ENCODE measurements at regions not wholly inside any gene's neighbourhood (a gene's known extent, or its start where the extent isn't known, plus 50 kb on each side); places are given as distances from the start of the nearest gene placed in this dataset.

GRCh38 chr1:166221316-166221715 is 54.5 kb upstream of the FAM78B start:
- DNase-seq (ENCODE audit: low spot score), result no peak

- DNase-seq (ENCODE audit: low spot score), result no peak
These were observed 67.1 kb upstream of the FAM78B start for GRCh38 chr1:166233750-166234366.

GRCh38 chr1:166235728-166236127 is 68.9 kb upstream of the FAM78B start:
- DNase-seq (ENCODE audit: low spot score), result no peak

DNA sequence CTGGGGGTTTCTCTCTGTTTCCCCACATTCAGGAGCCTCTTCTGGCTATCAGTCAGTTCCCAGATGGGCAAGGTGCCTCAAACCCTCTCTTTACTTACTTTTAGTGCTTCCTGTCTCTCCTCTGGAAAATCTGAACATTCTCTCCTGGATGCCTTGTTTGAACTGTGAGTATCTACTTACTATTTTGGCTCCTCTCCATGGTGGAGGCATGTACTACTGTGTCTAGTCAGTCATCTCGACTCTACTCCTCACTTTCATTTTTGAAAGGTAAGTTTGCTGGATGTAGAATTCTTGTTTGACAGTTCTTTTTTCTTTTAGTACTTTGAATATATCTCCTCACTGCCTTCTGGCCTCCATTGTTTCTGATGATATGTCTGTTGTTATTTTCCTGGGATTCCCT is 70.9 kb upstream of the FAM78B start:
- DNase-seq (ENCODE audit: low spot score), result no peak

DNA sequence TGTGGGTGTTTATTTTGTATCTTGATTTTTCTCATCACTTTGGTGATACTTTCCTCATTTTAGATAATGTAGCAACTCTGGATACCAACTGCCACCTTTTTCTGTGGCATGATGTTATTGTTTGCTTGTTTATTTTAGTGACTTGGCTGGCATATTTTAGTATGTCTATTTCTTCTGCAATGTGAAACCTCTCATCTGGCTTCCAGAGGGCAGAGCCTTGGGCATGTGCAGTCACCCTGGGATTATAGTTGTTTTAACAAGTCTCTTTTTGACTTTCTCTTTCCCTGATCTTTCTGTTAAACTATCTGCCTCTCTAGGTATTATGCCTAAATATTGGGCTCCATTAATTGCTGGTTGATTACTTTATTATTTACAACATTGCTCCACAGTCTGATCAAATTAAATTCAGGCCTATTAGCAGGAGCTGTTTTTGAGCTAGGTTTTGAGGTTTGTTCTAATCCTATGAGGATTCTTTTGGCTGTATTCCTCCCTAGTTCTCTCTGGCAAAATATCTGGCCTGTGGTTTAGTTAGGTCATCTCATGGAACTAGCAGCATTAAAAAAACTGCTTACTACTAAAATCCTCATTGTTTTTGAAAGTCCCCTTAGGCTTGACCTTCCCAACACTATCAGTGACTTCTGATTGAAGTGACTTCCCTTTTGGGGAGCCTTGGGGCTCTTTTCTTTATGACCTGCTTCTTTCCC is 86.4 kb upstream of the FAM78B start:
- DNase-seq (ENCODE audit: low spot score), result no peak

DNA sequence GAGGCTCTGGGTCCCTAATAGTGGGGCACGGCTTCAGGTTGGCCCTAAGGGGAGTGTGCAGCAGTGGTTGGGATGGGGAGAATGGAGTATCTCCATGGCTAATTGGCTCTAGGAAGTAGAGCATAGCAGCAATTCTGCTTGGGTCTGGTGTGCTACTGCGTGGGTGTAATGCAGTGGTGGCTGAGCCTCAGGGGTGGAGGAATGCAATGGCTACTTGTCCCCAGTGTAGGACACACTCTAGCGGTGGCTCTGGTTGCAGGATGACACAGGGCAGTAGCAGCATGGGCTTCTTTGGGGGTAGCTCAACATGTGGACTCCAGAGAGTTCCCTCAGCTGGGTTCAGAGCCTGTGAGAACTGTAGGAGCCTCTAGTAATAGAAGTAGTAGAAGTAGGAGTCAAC is 91.2 kb upstream of the FAM78B start:
- DNase-seq (ENCODE audit: low spot score), result no peak

- no peak for DNase-seq (ENCODE audit: low spot score)
These were observed 94.7 kb upstream of the FAM78B start for GRCh38 chr1:166261511-166261910.

DNA sequence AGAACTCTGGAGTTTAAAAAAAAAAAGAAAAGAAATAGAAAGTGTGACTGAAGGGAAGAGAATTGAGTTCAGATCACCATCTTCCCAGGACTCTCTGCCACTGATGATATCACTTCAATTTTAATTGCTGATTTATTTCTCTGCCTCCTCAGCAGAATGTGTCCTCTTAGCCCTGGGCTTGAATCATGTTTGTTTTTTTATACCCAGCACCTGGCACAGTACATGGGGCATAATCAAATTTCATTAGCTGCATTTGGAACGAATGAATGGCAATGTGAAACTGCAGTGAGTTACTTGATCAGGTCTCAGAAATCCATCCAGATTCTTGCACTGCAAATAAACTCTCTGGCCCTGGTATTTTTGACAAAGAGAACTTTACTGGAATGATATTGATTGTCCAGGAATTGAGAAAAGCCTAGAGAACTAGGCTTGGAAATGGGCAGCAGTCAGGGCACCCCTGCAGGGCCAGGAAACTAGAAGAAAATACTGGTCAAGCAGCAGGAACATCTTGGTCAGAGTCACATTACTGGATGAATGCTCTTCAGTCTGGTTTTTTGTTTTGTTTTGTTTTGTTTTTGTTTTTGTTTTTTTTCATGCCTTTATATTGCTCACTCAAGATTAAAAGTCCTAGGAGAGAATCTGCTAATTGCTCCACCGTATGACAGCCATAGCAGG is 103.8 kb upstream of the FAM78B start:
- no peak for DNase-seq (ENCODE audit: low spot score)

- DNase-seq (ENCODE audit: low spot score), result no peak
These were observed 104.3 kb upstream of the FAM78B start for GRCh38 chr1:166271151-166271538.

DNA sequence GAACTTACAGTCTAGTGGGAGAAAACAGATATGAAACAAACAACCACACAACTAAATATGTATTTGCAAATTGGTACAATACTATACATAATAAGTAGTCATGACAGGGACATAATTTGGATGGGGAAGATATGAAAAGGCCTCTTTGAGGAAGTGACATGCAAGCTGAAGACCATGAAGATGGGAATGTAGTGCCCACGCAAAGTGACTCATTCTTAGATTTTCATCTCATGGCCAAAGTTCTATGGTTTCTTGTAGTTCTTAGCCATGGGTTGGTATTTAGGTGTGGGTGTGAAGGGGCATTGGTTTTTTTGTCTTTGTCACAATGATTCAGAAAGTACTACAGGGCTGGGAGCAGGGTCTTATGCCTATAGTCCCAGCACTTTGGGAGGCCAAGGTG is 105.4 kb upstream of the FAM78B start:
- no peak for DNase-seq (ENCODE audit: low spot score)

DNA sequence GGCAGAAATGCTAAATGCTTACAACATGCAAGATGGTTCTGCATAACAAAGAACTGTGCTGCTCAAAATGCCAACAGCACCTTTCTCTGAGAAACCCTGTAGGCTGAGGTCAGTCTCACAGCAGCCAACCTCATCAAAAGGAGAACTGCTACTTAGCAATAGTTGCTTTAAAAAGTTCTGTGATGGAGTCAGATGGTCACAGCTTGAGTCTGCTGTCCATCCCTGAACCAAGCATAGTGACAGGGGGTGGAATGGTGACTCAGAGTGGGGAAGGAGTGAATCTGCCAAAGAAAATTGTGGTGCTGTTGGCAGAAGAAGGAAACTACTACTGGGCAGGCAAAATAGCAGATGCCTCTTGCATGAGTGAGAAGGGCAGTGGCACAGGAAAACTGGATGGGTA is 106.0 kb upstream of the FAM78B start:
- no peak for DNase-seq (ENCODE audit: low spot score)

DNA sequence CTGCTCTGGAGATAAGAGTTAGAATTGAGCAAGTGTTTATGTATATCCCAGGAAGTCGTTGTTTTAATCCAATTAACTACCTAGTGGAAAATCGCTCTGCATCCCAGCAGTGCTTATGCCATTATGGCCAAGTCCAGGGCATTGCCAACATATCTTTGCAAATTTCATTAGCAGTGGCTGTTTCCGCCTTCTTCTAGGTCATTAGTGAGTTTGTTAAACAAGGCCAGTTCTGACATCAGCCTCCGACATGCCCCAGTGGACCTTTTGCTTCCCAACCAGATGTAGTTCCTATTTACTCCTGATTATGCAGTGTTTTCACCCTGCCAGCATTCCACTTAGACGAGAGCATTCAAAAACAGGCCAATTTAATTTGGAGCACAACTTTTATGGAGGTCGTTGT is 106.8 kb upstream of the FAM78B start:
- DNase-seq (ENCODE audit: low spot score), result no peak

- DNase-seq (ENCODE audit: low spot score), result no peak
These were observed 115.8 kb upstream of the FAM78B start for GRCh38 chr1:166282391-166283137.

GRCh38 chr1:166283190-166283589 is 116.4 kb upstream of the FAM78B start:
- DNase-seq (ENCODE audit: low spot score), result no peak

DNA sequence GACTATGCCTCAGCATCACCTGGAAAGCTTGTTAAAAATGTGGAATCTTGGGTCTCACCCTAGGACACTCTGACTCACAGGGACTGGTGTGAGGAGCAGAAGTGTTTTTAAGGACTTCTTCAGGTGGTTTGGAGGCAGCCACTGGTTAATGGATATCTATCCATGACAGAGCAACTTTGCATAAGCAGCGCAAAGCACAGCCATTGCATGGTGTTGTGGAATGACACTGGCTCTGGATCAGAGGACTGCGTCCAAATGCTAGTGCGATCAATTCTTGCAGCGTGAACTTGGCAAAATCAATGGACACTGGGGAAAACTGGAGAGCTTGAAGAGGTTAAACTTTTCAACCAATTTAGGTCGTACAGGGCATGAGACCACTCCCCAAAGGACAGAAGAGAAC is 116.8 kb upstream of the FAM78B start:
- DNase-seq (ENCODE audit: low spot score), result no peak

DNA sequence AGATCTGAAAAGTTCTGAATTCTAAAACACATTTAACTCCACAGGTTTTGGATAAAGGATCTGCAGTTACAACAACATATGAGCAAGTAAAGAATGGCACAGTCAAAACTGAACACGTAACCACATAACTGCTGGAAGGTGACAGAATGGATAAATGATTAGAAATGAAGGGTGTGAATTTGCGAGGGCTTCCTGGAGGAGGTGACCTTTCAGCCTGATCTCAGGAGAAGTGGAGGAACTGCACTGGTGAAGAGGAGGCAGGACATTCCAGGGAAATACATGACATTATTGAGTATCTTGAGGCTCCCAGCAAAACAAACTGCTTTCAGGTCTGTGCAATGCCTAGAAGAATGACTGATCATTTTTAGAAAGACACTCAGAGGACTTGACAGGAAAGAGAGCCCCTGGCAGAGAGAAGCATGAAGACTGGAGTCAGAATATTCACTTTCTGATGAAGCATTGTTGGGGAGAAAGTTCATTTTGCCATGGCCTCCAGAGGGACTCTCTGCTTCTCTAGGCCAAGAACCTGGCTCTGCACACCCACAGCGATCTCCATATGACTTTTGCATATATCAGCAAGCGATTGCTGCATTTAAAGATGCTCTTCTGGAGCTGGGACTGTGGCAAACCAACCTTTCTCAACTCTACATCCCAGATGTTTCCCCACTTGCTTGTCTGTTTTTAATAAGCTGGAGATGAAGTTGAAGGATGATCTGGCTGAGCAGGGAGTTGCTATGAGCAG is 122.7 kb upstream of the FAM78B start:
- DNase-seq (ENCODE audit: low spot score), result no peak

DNA sequence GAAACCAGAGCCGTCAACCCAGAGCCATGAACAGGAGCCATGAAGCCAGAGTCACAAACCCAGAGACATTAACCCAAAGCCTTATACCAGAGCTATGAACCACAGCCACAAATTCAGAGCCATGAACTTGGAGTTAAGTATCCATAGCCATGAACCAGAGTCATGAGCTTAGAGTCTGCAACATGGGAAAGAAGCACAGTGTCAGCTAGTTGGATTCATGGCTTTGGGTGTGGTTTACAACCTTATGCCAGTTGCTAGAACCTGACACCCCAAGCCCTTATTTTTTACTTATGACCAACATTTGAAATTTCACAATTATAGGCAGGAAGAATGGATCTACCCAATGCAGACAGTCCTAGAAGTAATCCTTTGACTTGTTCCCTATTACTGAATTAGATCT is 128.9 kb upstream of the FAM78B start:
- DNase-seq (ENCODE audit: low spot score), result no peak

DNA sequence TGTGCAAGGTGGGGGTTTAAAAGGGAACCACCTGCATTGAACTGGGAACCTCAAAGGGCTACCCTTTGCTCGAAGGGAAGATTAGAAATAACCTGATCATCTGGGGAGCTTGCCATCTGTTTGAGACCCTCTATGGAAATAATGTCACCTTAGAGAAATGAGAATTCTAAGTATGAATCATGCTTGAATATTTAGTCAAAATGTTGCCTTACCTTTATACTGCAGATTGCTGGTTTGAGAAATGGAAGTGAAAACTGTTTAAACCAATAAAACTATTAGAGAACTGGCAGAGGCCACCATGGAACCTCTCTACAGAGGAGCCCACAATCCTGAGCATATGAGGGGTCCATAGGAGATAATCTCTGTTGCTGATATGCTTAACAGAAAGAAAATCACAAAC is 131.2 kb upstream of the FAM78B start:
- no peak for DNase-seq (ENCODE audit: low spot score)

GRCh38 chr1:166300767-166301166 is 134.0 kb upstream of the FAM78B start:
- no peak for DNase-seq (ENCODE audit: low spot score)

- no peak for DNase-seq (ENCODE audit: low spot score)
These were observed 136.4 kb upstream of the FAM78B start for GRCh38 chr1:166302989-166303758.

DNA sequence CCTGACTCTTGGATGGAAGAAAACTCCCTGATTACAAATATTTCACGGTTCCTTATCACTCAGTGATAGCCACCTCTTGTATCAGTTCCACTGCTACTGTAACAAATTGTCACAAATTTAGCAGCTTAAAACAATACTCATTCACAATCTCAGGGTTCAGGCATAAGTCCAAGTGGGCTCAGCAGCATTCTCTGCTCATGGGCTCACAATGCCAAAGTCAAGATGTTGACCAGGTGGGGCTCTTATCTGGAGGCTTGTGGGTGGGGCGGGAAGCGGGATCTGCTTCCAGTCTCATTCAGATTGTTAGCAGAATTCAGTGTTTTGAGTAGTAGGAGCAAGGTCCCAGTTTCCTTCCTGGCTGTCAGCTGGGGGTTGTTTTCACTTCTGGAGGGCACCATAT is 137.3 kb upstream of the FAM78B start:
- no peak for DNase-seq (ENCODE audit: low spot score)
